Common myeloid progenitor, CD34-positive (primary cell): ENCODE measurements at regions not wholly inside any gene's neighbourhood (a gene's known extent, or its start where the extent isn't known, plus 50 kb on each side); places are given as distances from the start of the nearest gene placed in this dataset.

ENCODE experiments used
- CTCF ChIA-PET: fragments of 350-600 bp; sonication (Branson Sonifier 250); formaldehyde crosslinking; loops from one replicate; lab custom pipeline; 2021; ENCODE audit warnings: antibody characterized with exemption; lab: Charles Lee
- POLR2A ChIA-PET: fragments of 350-600 bp; sonication (Branson Sonifier 250); formaldehyde crosslinking; loops from one replicate; lab custom pipeline; 2021; ENCODE audit warnings: antibody characterized with exemption; lab: Charles Lee
- DNase-seq, 3 donors: peaks; one replicate each; pipeline versions ENCODE4 v3.0.0 to v3.0.0-alpha.2; 2013
- H3K27ac ChIP-seq, 2 experiments: 1 replicate in 1 of 2; 2 replicates in 1 of 2; pipeline ENCODE4 v1.7.0; 2013; ENCODE audit warnings: inconsistent platforms in 2 of 2, low read length in 2 of 2, mild to moderate bottlenecking in 2 of 2, low read depth in 1 of 2, moderate library complexity in 1 of 2; ENCODE audit not compliant: severe bottlenecking in 2 of 2, insufficient read depth in 1 of 2, poor library complexity in 1 of 2
- H3K27me3 ChIP-seq, 5 experiments: replicated peaks in 2 of 5; 1 replicate in 3 of 5; 2 replicates in 2 of 5; pipeline versions ENCODE4 v1.6.1 to v1.7.0; 2013; ENCODE audit warnings: low read length in 4 of 5, mild to moderate bottlenecking in 2 of 5, moderate library complexity in 2 of 5, inconsistent platforms in 1 of 5; ENCODE audit not compliant: insufficient read depth in 5 of 5, control insufficient read depth in 4 of 5
- H3K36me3 ChIP-seq, 4 experiments: 1 replicate in 2 of 4; 2 replicates in 2 of 4; pipeline versions ENCODE4 v1.6.1 to v1.7.0; 2013; ENCODE audit warnings: low read length in 3 of 4, control low read depth in 1 of 4, mild to moderate bottlenecking in 1 of 4; ENCODE audit not compliant: control insufficient read depth in 4 of 4, insufficient read depth in 4 of 4
- H3K4me1 ChIP-seq, 4 experiments: 1 replicate in 3 of 4; 2 replicates in 1 of 4; pipeline versions ENCODE4 v1.6.1 to v1.7.1; 2013; ENCODE audit warnings: low read length in 3 of 4, mild to moderate bottlenecking in 3 of 4, control low read depth in 1 of 4, inconsistent platforms in 1 of 4, moderate library complexity in 1 of 4; ENCODE audit not compliant: control insufficient read depth in 4 of 4, insufficient read depth in 4 of 4; ENCODE audit errors: control extremely low read depth in 1 of 4
- H3K4me3 ChIP-seq, 7 experiments: 1 replicate in 4 of 7; 2 replicates in 3 of 7; pipeline versions ENCODE4 v1.5.1 to v1.7.0; 2013; ENCODE audit warnings: mild to moderate bottlenecking in 7 of 7, low read length in 6 of 7, moderate library complexity in 6 of 7, inconsistent platforms in 2 of 7, low read depth in 2 of 7, control low read depth in 1 of 7; ENCODE audit not compliant: insufficient read depth in 4 of 7, control insufficient read depth in 1 of 7; ENCODE audit errors: extremely low read depth in 1 of 7
- H3K9me3 ChIP-seq, 5 experiments: 1 replicate in 4 of 5; 2 replicates in 1 of 5; pipeline versions ENCODE4 v1.6.1 to v1.7.1; 2013; ENCODE audit warnings: low read length in 4 of 5, mild to moderate bottlenecking in 2 of 5, inconsistent platforms in 1 of 5, low read depth in 1 of 5, moderate library complexity in 1 of 5; ENCODE audit not compliant: control insufficient read depth in 4 of 5, insufficient read depth in 2 of 5; ENCODE audit errors: control extremely low read depth in 1 of 5
- WGBS: methylation state at CpG from one replicate; pipeline ENCODE4 v1.1.5; 2013; ENCODE audit not compliant: insufficient coverage; 5-methylcytosine and 5-hydroxymethylcytosine counted together

- WGBS = 88% methylated on average over 3 of the region's 4 CpGs
- H3K27ac ChIP-seq = no peak overlapping the region
- H3K4me3 ChIP-seq = no peak overlapping the region
- DNase-seq = no peak
- H3K9me3 ChIP-seq = no peaks in the 10 kb centered on the region
- H3K27me3 ChIP-seq = no peaks in the 10 kb centered on the region
- POLR2A ChIA-PET = no interaction called here
- CTCF ChIA-PET = no interaction called here
- H3K4me1 ChIP-seq = no peaks in the 10 kb centered on the region
- no peaks in the 10 kb centered on the region for H3K36me3 ChIP-seq
Measured at GRCh38 chr5:24059716-24060115, 552.3 kb downstream of the PRDM9 start.

- no peaks in the 10 kb centered on the region for H3K27me3 ChIP-seq
- no peak overlapping the region for H3K27ac ChIP-seq
- H3K9me3 ChIP-seq = no peaks in the 10 kb centered on the region
- no peaks in the 10 kb centered on the region for H3K36me3 ChIP-seq
- H3K4me3 ChIP-seq = no peak overlapping the region
- DNase-seq = no peak
- ChIA-PET POLR2A (no interaction called here), CTCF (no interaction called here)
- H3K4me1 ChIP-seq = no peaks in the 10 kb centered on the region
- WGBS = no CpG with 5 or more reads among the region's 4 CpGs
Measured at GRCh38 chr5:24065779-24066178, 558.4 kb downstream of the PRDM9 start.

GRCh38 chr5:24067208-24067607, 559.8 kb downstream of the PRDM9 start:
- no peaks in the 10 kb centered on the region for H3K36me3 ChIP-seq
- no peak overlapping the region for H3K27ac ChIP-seq
- no peaks in the 10 kb centered on the region for H3K27me3 ChIP-seq
- no peaks in the 10 kb centered on the region for H3K4me1 ChIP-seq
- POLR2A ChIA-PET = no interaction called here
- DNase-seq = no peak
- H3K9me3 ChIP-seq = no peaks in the 10 kb centered on the region
- WGBS = 92% methylated on average over 2 of the region's 2 CpGs
- no peak overlapping the region for H3K4me3 ChIP-seq
- CTCF ChIA-PET = interaction anchor here (0.6 kb wide), 1 partner anchor 10 kb away, joined by 3 read pairs; no protein-coding TSS in a partner anchor

GRCh38 chr5:24068524-24068923, 561.1 kb downstream of the PRDM9 start:
- no peak overlapping the region for H3K4me3 ChIP-seq
- no peak overlapping the region for H3K27ac ChIP-seq
- H3K4me1 ChIP-seq = no peaks in the 10 kb centered on the region
- POLR2A ChIA-PET = no interaction called here
- CTCF ChIA-PET = no interaction called here
- WGBS = 97% methylated on average over 3 of the region's 3 CpGs
- H3K27me3 ChIP-seq = no peaks in the 10 kb centered on the region
- H3K9me3 ChIP-seq = no peaks in the 10 kb centered on the region
- no peak for DNase-seq
- H3K36me3 ChIP-seq = no peaks in the 10 kb centered on the region

- H3K4me3 ChIP-seq = no peak overlapping the region
- no peaks in the 10 kb centered on the region for H3K4me1 ChIP-seq
- POLR2A ChIA-PET = no interaction called here
- 75% methylated on average over 3 of the region's 4 CpGs for WGBS
- no peaks in the 10 kb centered on the region for H3K9me3 ChIP-seq
- DNase-seq = no peak
- no peak overlapping the region for H3K27ac ChIP-seq
- no peaks in the 10 kb centered on the region for H3K27me3 ChIP-seq
- CTCF ChIA-PET = no interaction called here
- no peaks in the 10 kb centered on the region for H3K36me3 ChIP-seq
Measured at GRCh38 chr5:24073107-24073506, 565.7 kb downstream of the PRDM9 start.

DNA sequence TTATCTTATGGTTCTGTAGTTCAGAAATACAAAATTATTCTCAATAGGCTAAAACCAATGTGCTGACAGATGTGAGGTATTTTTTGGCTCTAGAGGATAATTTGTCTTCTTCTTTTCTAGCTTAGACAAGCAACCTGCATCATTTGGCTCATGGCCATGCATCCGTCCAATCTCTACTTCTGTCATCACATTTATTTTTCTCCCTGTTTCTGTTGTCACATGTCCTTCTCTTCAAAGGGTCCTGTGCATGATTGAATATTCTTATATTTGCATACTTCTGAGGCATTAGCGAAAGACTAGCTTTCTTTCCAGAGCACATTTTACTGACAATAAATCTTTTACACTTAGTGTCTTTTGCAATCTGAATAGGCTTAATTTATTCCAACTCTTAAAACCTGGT, 564.7 kb downstream of the CDH10 start:
- WGBS = no CpG with 5 or more reads among the region's 2 CpGs
- Histone ChIP-seq H3K27ac (no peak overlapping the region), H3K4me1 (no peaks in the 10 kb centered on the region), H3K36me3 (no peaks in the 10 kb centered on the region), H3K27me3 (no peaks in the 10 kb centered on the region), H3K9me3 (no peaks in the 10 kb centered on the region), H3K4me3 (no peak overlapping the region)
- DNase-seq = no peak
- CTCF ChIA-PET = no interaction called here
- POLR2A ChIA-PET = no interaction called here

DNA sequence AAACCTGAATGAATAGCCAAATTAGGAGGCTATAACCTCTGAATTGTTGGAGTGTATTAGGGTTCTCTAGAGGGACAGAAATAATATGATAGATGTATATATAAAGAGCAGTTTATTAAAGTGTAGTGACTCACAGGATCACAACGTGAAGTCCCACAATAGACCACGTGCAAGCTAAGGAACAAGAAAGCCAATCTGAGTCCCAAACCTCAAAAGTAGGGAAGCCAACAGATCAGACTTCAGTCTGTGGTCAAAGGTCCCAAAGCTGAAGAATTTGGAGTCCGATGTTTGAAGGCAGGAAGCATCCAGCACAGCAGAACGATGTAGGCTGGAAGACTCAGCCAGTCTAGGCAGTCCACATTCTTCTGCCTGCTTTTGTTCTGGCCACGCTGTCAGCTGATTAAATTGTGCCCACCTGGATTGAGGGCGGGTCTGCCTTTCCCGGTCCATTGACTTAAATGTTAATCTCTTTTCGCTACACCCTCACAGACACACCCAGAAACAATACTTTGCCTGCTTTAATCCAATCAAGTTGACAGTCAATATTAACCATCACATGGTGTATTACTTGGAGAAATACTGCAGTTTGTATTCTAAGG, 550.6 kb downstream of the CDH10 start:
- H3K4me1 ChIP-seq = no peaks in the 10 kb centered on the region

More for the DNA sequence above, 550.6 kb downstream of the CDH10 start:
- ChIA-PET CTCF (no interaction called here), POLR2A (interaction anchor here (0.6 kb wide), 1 partner anchor 28 kb away, joined by 3 read pairs; no protein-coding TSS in a partner anchor)
- 95% methylated on average over 7 of the region's 8 CpGs for WGBS
- Histone ChIP-seq H3K36me3 (no peaks in the 10 kb centered on the region), H3K9me3 (no peaks in the 10 kb centered on the region), H3K27me3 (no peaks in the 10 kb centered on the region), H3K4me3 (no peak overlapping the region), H3K27ac (no peak overlapping the region)
- no peak for DNase-seq
